PC-3 (cell line): ENCODE measurements at regions not wholly inside any gene's neighbourhood (a gene's known extent, or its start where the extent isn't known, plus 50 kb on each side); places are given as distances from the start of the nearest gene placed in this dataset.

Experiments used
- ATAC-seq: fragments of 200-7000 bp; cut with Tn5 transposase; 2 replicates; pipeline ENCODE4 v1.9.1; 2020; ENCODE audit warnings: mild to moderate bottlenecking, moderate library complexity
- BruUV-seq: library from RNA; stranded (reverse); fragments of 400-500 nt; replicated peaks from 2 replicates; lab custom pipeline; 2021; lab: Mats Ljungman, UMichigan
- CTCF ChIA-PET: fragments of 300-600 bp; sonication (Branson Sonifier 250); formaldehyde crosslinking; loops from one replicate; lab custom pipeline; 2022; ENCODE audit warnings: antibody characterized with exemption; lab: Charles Lee
- POLR2A ChIA-PET: fragments of 300-600 bp; sonication (Branson Sonifier 250); formaldehyde crosslinking; loops from one replicate; lab custom pipeline; 2022; ENCODE audit warnings: antibody characterized with exemption; ENCODE audit not compliant: unreplicated experiment; lab: Charles Lee
- DNase-seq: peaks from one replicate; pipeline ENCODE4 v3.0.0-alpha.2; 2015
- H2AFZ ChIP-seq: fragments of 300-600 bp; sonication (generic); 2 replicates; pipeline ENCODE4 v1.6.0; 2016; ENCODE audit warnings: antibody characterized with exemption, low read length
- H3F3A ChIP-seq: fragments of 300-600 bp; sonication (generic); one replicate; pipeline ENCODE4 v1.6.0; 2017; ENCODE audit warnings: antibody characterized with exemption, low read length, control low read depth, mild to moderate bottlenecking; ENCODE audit not compliant: unreplicated experiment
- H3K27ac ChIP-seq: fragments of 300-600 bp; sonication (generic); 2 replicates; pipeline ENCODE4 v1.5.1; 2016; ENCODE audit warnings: mild to moderate bottlenecking, low read length
- H3K27me3 ChIP-seq: fragments of 300-600 bp; sonication (generic); 2 replicates; pipeline ENCODE4 v1.6.1; 2016; ENCODE audit warnings: low read length, mixed read lengths
- H3K36me3 ChIP-seq: fragments of 300-600 bp; sonication (generic); 2 replicates; pipeline ENCODE4 v1.6.1; 2016; ENCODE audit warnings: low read depth, mixed run types, low read length, mixed read lengths
- H3K4me1 ChIP-seq: fragments of 300-600 bp; sonication (generic); 2 replicates; pipeline ENCODE4 v1.5.1; 2016; ENCODE audit warnings: low read length; ENCODE audit not compliant: insufficient read depth
- H3K4me2 ChIP-seq: fragments of 300-600 bp; sonication (generic); 2 replicates; pipeline ENCODE4 v1.6.0; 2016; ENCODE audit warnings: low read length
- H3K4me3 ChIP-seq: fragments of 300-600 bp; sonication (generic); 2 replicates; pipeline ENCODE4 v1.5.1; 2016; ENCODE audit warnings: mild to moderate bottlenecking, low read length, mixed read lengths
- H3K79me2 ChIP-seq: fragments of 300-600 bp; sonication (generic); 2 replicates; pipeline ENCODE4 v1.6.1; 2017; ENCODE audit warnings: low read length, mixed read lengths
- H3K9ac ChIP-seq: fragments of 300-600 bp; sonication (generic); 2 replicates; pipeline ENCODE4 v1.6.0; 2016; ENCODE audit warnings: mild to moderate bottlenecking, low read length
- H3K9me2 ChIP-seq: fragments of 300-600 bp; sonication (generic); replicated peaks from 2 replicates; pipeline ENCODE4 v1.6.1; 2016; ENCODE audit warnings: mixed run types, low read length, mixed read lengths
- H3K9me3 ChIP-seq: fragments of 300-600 bp; sonication (generic); 2 replicates; pipeline ENCODE4 v1.6.1; 2016; ENCODE audit warnings: low read length, mixed read lengths
- H4K20me1 ChIP-seq: fragments of 300-600 bp; sonication (generic); 2 replicates; pipeline ENCODE4 v1.6.1; 2016; ENCODE audit warnings: low read length, mixed read lengths
- EZH2 ChIP-seq: fragments of 300-600 bp; sonication (generic); IDR thresholded peaks from one replicate; pipeline ENCODE4 v1.6.1; 2017; ENCODE audit warnings: antibody characterized with exemption, mild to moderate bottlenecking, low read length; ENCODE audit not compliant: unreplicated experiment
- EZH2phosphoT487 ChIP-seq: fragments of 300-600 bp; sonication (generic); IDR thresholded peaks from 2 replicates; pipeline ENCODE4 v1.6.1; 2018; ENCODE audit warnings: mild to moderate bottlenecking, antibody characterized with exemption, low read length, borderline replicate concordance
- intact Hi-C: fragments of 100-400 bp; cut with micrococcal nuclease; formaldehyde crosslinking; loops from 2 replicates; pipeline ENCODE4 v1.9.0; 2023
- TF ChIP-seq, protein P1 (sequence below): fragments of 300-600 bp; sonication (generic); conservative IDR thresholded peaks from 2 replicates; pipeline ENCODE4 v1.5.1; 2017; ENCODE audit warnings: antibody characterized with exemption, low read depth, mild to moderate bottlenecking, low read length

DNA sequence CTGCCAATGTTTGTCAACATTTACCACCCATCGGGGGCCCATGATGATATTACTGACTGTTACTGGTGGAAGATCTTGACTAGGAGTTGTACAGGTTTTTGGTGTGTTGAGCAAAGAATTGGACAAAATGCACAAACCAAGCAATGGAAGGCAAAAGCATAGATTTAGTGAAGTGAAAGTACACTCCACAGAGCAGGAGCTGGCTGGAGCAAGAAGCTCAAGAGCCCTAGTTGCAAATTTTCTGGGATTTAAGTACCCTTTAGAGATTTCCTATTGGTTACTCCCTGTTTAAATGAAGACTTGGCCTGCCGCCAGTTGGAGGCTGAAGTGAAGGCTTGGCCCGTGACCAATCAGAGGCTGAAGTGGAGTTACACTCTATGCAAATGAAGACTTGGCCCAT, 128.6 kb upstream of the KL start:
- TF ChIP-seq, protein P1, sequence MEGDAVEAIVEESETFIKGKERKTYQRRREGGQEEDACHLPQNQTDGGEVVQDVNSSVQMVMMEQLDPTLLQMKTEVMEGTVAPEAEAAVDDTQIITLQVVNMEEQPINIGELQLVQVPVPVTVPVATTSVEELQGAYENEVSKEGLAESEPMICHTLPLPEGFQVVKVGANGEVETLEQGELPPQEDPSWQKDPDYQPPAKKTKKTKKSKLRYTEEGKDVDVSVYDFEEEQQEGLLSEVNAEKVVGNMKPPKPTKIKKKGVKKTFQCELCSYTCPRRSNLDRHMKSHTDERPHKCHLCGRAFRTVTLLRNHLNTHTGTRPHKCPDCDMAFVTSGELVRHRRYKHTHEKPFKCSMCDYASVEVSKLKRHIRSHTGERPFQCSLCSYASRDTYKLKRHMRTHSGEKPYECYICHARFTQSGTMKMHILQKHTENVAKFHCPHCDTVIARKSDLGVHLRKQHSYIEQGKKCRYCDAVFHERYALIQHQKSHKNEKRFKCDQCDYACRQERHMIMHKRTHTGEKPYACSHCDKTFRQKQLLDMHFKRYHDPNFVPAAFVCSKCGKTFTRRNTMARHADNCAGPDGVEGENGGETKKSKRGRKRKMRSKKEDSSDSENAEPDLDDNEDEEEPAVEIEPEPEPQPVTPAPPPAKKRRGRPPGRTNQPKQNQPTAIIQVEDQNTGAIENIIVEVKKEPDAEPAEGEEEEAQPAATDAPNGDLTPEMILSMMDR: no peak
- TF ChIP-seq EZH2: no peak
- TF ChIP-seq EZH2phosphoT487: no peak
- ChIA-PET CTCF (no interaction called here), POLR2A (no interaction called here)
- DNase-seq: no peak
- Histone ChIP-seq H3K79me2 (no peaks in the 10 kb centered on the region), H3K9ac (no peak overlapping the region), H3K4me3 (no peak overlapping the region), H4K20me1 (no peaks in the 10 kb centered on the region), H3K27ac (no peak overlapping the region), H3K9me3 (peaks cover 7% of the 10 kb centered on the region; the same call in 1 of the 2 replicates), H2AFZ (no peak overlapping the region), H3K27me3 (no peaks in the 10 kb centered on the region), H3F3A (no peaks in the 10 kb centered on the region), H3K4me1 (no peaks in the 10 kb centered on the region), H3K36me3 (no peaks in the 10 kb centered on the region), H3K4me2 (no peak overlapping the region), H3K9me2 (no peaks in the 10 kb centered on the region)
- no peak for ATAC-seq
- intact Hi-C loops: no loop called here
- BruUV-seq: no TSS peak

- DNase-seq (peak; percentile 38), ATAC-seq (no peak)
- CTCF ChIA-PET: no interaction called here
Measured at GRCh38 chr13:32889986-32890565, 126.1 kb upstream of the KL start.

GRCh38 chr13:32893176-32893575, 123.0 kb upstream of the KL start:
- H3K4me2 ChIP-seq: no peak overlapping the region
- H3K36me3 ChIP-seq: no peaks in the 10 kb centered on the region
- BruUV-seq: no TSS peak
- H3K27me3 ChIP-seq: no peaks in the 10 kb centered on the region
- intact Hi-C loops: no loop called here
- no peaks in the 10 kb centered on the region for H4K20me1 ChIP-seq
- no peaks in the 10 kb centered on the region for H3K79me2 ChIP-seq
- ATAC-seq: no peak
- POLR2A ChIA-PET: no interaction called here
- no peak overlapping the region for H3K9ac ChIP-seq
- no peak overlapping the region for H3K27ac ChIP-seq
- no peak overlapping the region for H3K4me3 ChIP-seq
- no peak for TF ChIP-seq EZH2
- TF ChIP-seq, protein P1: no peak
- TF ChIP-seq EZH2phosphoT487: no peak
- no peak for DNase-seq
- no peaks in the 10 kb centered on the region for H3K9me2 ChIP-seq
- CTCF ChIA-PET: no interaction called here
- peaks cover 14% of the 10 kb centered on the region for H3K4me1 ChIP-seq
- H2AFZ ChIP-seq: no peak overlapping the region
- H3F3A ChIP-seq: no peaks in the 10 kb centered on the region
- H3K9me3 ChIP-seq: no peaks in the 10 kb centered on the region; the same call in 1 of the 2 replicates

More at GRCh38 chr13:32889986-32890565, 126.1 kb upstream of the KL start:
- no peak overlapping the region for H2AFZ ChIP-seq
- H3K4me1 ChIP-seq: peaks cover 12% of the 10 kb centered on the region
- no peaks in the 10 kb centered on the region for H3K27me3 ChIP-seq
- H3F3A ChIP-seq: no peaks in the 10 kb centered on the region
- H3K9me3 ChIP-seq: peaks cover 7% of the 10 kb centered on the region; the same call in 1 of the 2 replicates
- BruUV-seq: no TSS peak
- intact Hi-C loops: no loop called here
- no peaks in the 10 kb centered on the region for H3K79me2 ChIP-seq
- H3K4me2 ChIP-seq: no peak overlapping the region
- no peak overlapping the region for H3K4me3 ChIP-seq
- H3K9ac ChIP-seq: no peak overlapping the region
- no peak overlapping the region for H3K27ac ChIP-seq
- no peaks in the 10 kb centered on the region for H3K9me2 ChIP-seq
- POLR2A ChIA-PET: no interaction called here
- no peaks in the 10 kb centered on the region for H4K20me1 ChIP-seq
- no peaks in the 10 kb centered on the region for H3K36me3 ChIP-seq
- TF ChIP-seq EZH2phosphoT487 (no peak), EZH2 (no peak)
- TF ChIP-seq, protein P1: no peak
